ENCODE measurements at regions not wholly inside any gene's neighbourhood (a gene's known extent, or its start where the extent isn't known, plus 50 kb on each side); places are given as distances from the start of the nearest gene placed in this dataset.

DNA sequence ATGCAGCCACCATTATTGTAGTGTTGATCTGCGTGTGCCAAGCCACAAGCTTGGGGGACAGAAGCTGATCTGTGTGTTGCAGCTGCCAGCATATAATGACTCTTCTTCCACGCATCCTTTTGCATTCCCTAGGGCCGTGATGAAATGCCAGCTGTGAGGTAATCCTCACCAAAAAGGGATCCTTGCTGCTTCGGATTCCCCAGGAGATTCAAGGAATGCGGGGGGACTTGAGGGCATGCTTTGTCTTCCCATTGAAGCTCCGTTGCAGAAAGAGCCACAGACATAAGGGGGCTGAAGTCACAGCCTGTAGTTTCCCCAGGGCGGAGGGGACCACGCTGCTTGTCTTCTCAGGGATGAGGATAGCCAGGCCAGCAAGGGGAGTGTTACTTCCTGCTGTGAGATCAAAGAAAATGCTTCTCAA, 281.6 kb upstream of the FMN2 start:
- Histone ChIP-seq H3K4me3 (ENCODE audit: control insufficient read depth in 2 of 3, extremely low read depth in 1 of 3, insufficient read depth in 2 of 3, low read depth in 1 of 3, low read length in 3 of 3) (no peak overlapping the region), H3K9ac (ENCODE audit: control insufficient read depth, extremely low read depth, insufficient read depth, low read length) (no peak overlapping the region), H3K36me3 (ENCODE audit: control insufficient read depth in 2 of 2, extremely low read depth in 1 of 2, insufficient read depth in 2 of 2, low read length in 2 of 2) (no peaks in the 10 kb centered on the region), H4K20me1 (ENCODE audit: control insufficient read depth, extremely low read depth, insufficient read depth, low read length) (no peaks in the 10 kb centered on the region), H3K4me1 (ENCODE audit: control insufficient read depth, extremely low read depth, insufficient read depth, low read length) (no peaks in the 10 kb centered on the region), H3K27ac (ENCODE audit: control insufficient read depth, insufficient read depth, low read length) (no peak overlapping the region), H3K9me1 (ENCODE audit: control insufficient read depth, extremely low read depth, insufficient read depth, low read length) (no peaks in the 10 kb centered on the region), H3K27me3 (ENCODE audit: control insufficient read depth, extremely low read depth, insufficient read depth, low read length) (no peaks in the 10 kb centered on the region), H2AFZ (ENCODE audit: control insufficient read depth, low read length) (no peak overlapping the region), H3K9me3 (ENCODE audit: control insufficient read depth, low read depth, low read length) (no peaks in the 10 kb centered on the region), H3K4me2 (ENCODE audit: control insufficient read depth, extremely low read depth, insufficient read depth, low read depth, low read length) (no peak overlapping the region), H3K79me2 (ENCODE audit: control insufficient read depth, insufficient read depth, low read length) (no peaks in the 10 kb centered on the region)
- dilution Hi-C loops (cut with MboI; ENCODE audit: extremely low pct_ligation_motif_present, low sequenced_read_pairs) = no loop called here
- DNase-seq (ENCODE audit: low read depth, low spot score) (no peak), FAIRE-seq (no peak)
- TF ChIP-seq EZH2 (IDR thresholded peaks at IDR 0.05; ENCODE audit: low read length) = no peak

- Histone ChIP-seq H3K27ac (ENCODE audit: control insufficient read depth, insufficient read depth, low read length) (no peak overlapping the region), H3K4me1 (ENCODE audit: control insufficient read depth, extremely low read depth, insufficient read depth, low read length) (no peaks in the 10 kb centered on the region), H4K20me1 (ENCODE audit: control insufficient read depth, extremely low read depth, insufficient read depth, low read length) (no peaks in the 10 kb centered on the region), H3K9ac (ENCODE audit: control insufficient read depth, extremely low read depth, insufficient read depth, low read length) (no peak overlapping the region), H3K79me2 (ENCODE audit: control insufficient read depth, insufficient read depth, low read length) (no peaks in the 10 kb centered on the region), H3K9me1 (ENCODE audit: control insufficient read depth, extremely low read depth, insufficient read depth, low read length) (no peaks in the 10 kb centered on the region), H3K4me2 (ENCODE audit: control insufficient read depth, extremely low read depth, insufficient read depth, low read depth, low read length) (no peak overlapping the region), H3K9me3 (ENCODE audit: control insufficient read depth, low read depth, low read length) (no peaks in the 10 kb centered on the region), H3K27me3 (ENCODE audit: control insufficient read depth, extremely low read depth, insufficient read depth, low read length) (no peaks in the 10 kb centered on the region), H2AFZ (ENCODE audit: control insufficient read depth, low read length) (no peak overlapping the region), H3K36me3 (ENCODE audit: control insufficient read depth in 2 of 2, extremely low read depth in 1 of 2, insufficient read depth in 2 of 2, low read length in 2 of 2) (no peaks in the 10 kb centered on the region), H3K4me3 (ENCODE audit: control insufficient read depth in 2 of 3, extremely low read depth in 1 of 3, insufficient read depth in 2 of 3, low read depth in 1 of 3, low read length in 3 of 3) (no peak overlapping the region)
- DNase-seq (ENCODE audit: low read depth, low spot score) (no peak), FAIRE-seq (no peak)
- TF ChIP-seq EZH2 (IDR thresholded peaks at IDR 0.05; ENCODE audit: low read length) = no peak
- no peak for TF ChIP-seq CTCF (optimal IDR thresholded peaks at IDR 0.05 in 1 of 3, IDR thresholded peaks at IDR 0.05 in 1 of 3, conservative IDR thresholded peaks at IDR 0.05 in 1 of 3; ENCODE audit: extremely low read depth in 1 of 3, insufficient read depth in 2 of 3, low read length in 3 of 3)
- dilution Hi-C loops (cut with MboI; ENCODE audit: extremely low pct_ligation_motif_present, low sequenced_read_pairs) = no loop called here
Observed at GRCh38 chr1:239811211-239811885, 280.3 kb upstream of the FMN2 start.

- FAIRE-seq = no peak
- no peaks in the 10 kb centered on the region for H3K4me1 ChIP-seq (ENCODE audit: control insufficient read depth, extremely low read depth, insufficient read depth, low read length)
- no peak overlapping the region for H3K4me2 ChIP-seq (ENCODE audit: control insufficient read depth, extremely low read depth, insufficient read depth, low read depth, low read length)
- no peaks in the 10 kb centered on the region for H3K27me3 ChIP-seq (ENCODE audit: control insufficient read depth, extremely low read depth, insufficient read depth, low read length)
- dilution Hi-C loops (cut with MboI; ENCODE audit: extremely low pct_ligation_motif_present, low sequenced_read_pairs) = no loop called here
- no peaks in the 10 kb centered on the region for H3K79me2 ChIP-seq (ENCODE audit: control insufficient read depth, insufficient read depth, low read length)
- H3K9me3 ChIP-seq (ENCODE audit: control insufficient read depth, low read depth, low read length) = no peaks in the 10 kb centered on the region
- no peaks in the 10 kb centered on the region for H4K20me1 ChIP-seq (ENCODE audit: control insufficient read depth, extremely low read depth, insufficient read depth, low read length)
- no peak overlapping the region for H3K4me3 ChIP-seq (ENCODE audit: control insufficient read depth in 2 of 3, extremely low read depth in 1 of 3, insufficient read depth in 2 of 3, low read depth in 1 of 3, low read length in 3 of 3)
- no peak overlapping the region for H3K9ac ChIP-seq (ENCODE audit: control insufficient read depth, extremely low read depth, insufficient read depth, low read length)
- TF ChIP-seq CTCF (optimal IDR thresholded peaks at IDR 0.05 in 1 of 3, IDR thresholded peaks at IDR 0.05 in 1 of 3, conservative IDR thresholded peaks at IDR 0.05 in 1 of 3; ENCODE audit: extremely low read depth in 1 of 3, insufficient read depth in 2 of 3, low read length in 3 of 3) (no peak), EZH2 (IDR thresholded peaks at IDR 0.05; ENCODE audit: low read length) (no peak)
- H3K9me1 ChIP-seq (ENCODE audit: control insufficient read depth, extremely low read depth, insufficient read depth, low read length) = no peaks in the 10 kb centered on the region
- no peaks in the 10 kb centered on the region for H3K36me3 ChIP-seq (ENCODE audit: control insufficient read depth in 2 of 2, extremely low read depth in 1 of 2, insufficient read depth in 2 of 2, low read length in 2 of 2)
- DNase-seq (ENCODE audit: low read depth, low spot score) = no peak
- no peak overlapping the region for H3K27ac ChIP-seq (ENCODE audit: control insufficient read depth, insufficient read depth, low read length)
- H2AFZ ChIP-seq (ENCODE audit: control insufficient read depth, low read length) = no peak overlapping the region
Observed at GRCh38 chr1:239812580-239812979, 279.1 kb upstream of the FMN2 start.

Data from keratinocyte (primary cell).